H9 (cell line): ENCODE measurements at regions not wholly inside any gene's neighbourhood (a gene's known extent, or its start where the extent isn't known, plus 50 kb on each side); places are given as distances from the start of the nearest gene placed in this dataset.

Experiments used
- DNase-seq: peaks from one replicate; pipeline ENCODE4 v3.0.0-alpha.2; 2017
- H2AFZ ChIP-seq: one replicate; pipeline ENCODE4 v1.6.1; 2013; ENCODE audit warnings: mild to moderate bottlenecking, low read length, control low read depth, moderate library complexity
- H2AK5ac ChIP-seq: 2 replicates; pipeline ENCODE4 v1.6.1; 2013; ENCODE audit warnings: low read length, control low read depth, mixed read lengths; ENCODE audit not compliant: insufficient read length
- H2BK120ac ChIP-seq: one replicate; pipeline ENCODE4 v1.6.1; 2013; ENCODE audit warnings: low read depth, mild to moderate bottlenecking, low read length, control low read depth, inconsistent platforms; ENCODE audit not compliant: poor library complexity, severe bottlenecking
- H2BK12ac ChIP-seq: 2 replicates; pipeline ENCODE4 v1.6.1; 2013; ENCODE audit warnings: low read length, control low read depth, mixed read lengths, low read depth; ENCODE audit not compliant: insufficient read length
- H2BK15ac ChIP-seq: 2 replicates; pipeline ENCODE4 v1.6.1; 2013; ENCODE audit warnings: low read depth, low read length, control low read depth
- H2BK20ac ChIP-seq: one replicate; pipeline ENCODE4 v1.6.1; 2013; ENCODE audit warnings: low read depth, mild to moderate bottlenecking, low read length, control low read depth, inconsistent platforms; ENCODE audit not compliant: poor library complexity, severe bottlenecking
- H2BK5ac ChIP-seq: 2 replicates; pipeline ENCODE4 v1.6.1; 2013; ENCODE audit warnings: low read length, control low read depth, mixed read lengths; ENCODE audit not compliant: insufficient read length
- H3K14ac ChIP-seq: 2 replicates; pipeline ENCODE4 v1.6.1; 2013; ENCODE audit warnings: low read length, control low read depth; ENCODE audit not compliant: insufficient read depth
- H3K18ac ChIP-seq: 2 replicates; pipeline ENCODE4 v1.6.1; 2013; ENCODE audit warnings: low read depth, mild to moderate bottlenecking, mixed read lengths, low read length, control low read depth; ENCODE audit not compliant: insufficient read length
- H3K23ac ChIP-seq: 2 replicates; pipeline ENCODE4 v1.6.1; 2013; ENCODE audit warnings: low read length, control low read depth, mixed read lengths, low read depth; ENCODE audit not compliant: insufficient read length
- H3K23me2 ChIP-seq: 2 replicates; pipeline ENCODE4 v1.6.1; 2013; ENCODE audit warnings: low read depth, mild to moderate bottlenecking, mixed read lengths, low read length, control low read depth; ENCODE audit not compliant: insufficient read length, poor library complexity, severe bottlenecking
- H3K27ac ChIP-seq: 2 replicates; pipeline ENCODE4 v1.5.1; 2013; ENCODE audit warnings: low read length, control low read depth, mixed read lengths, low read depth; ENCODE audit not compliant: insufficient read length
- H3K27me3 ChIP-seq: 2 replicates; pipeline ENCODE4 v1.6.1; 2013; ENCODE audit warnings: low read length, control low read depth, inconsistent platforms; ENCODE audit not compliant: insufficient read depth
- H3K4ac ChIP-seq: 2 replicates; pipeline ENCODE4 v1.6.1; 2013; ENCODE audit warnings: low read depth, mild to moderate bottlenecking, control low read depth, inconsistent platforms, low read length, moderate library complexity
- H3K4me1 ChIP-seq: 2 replicates; pipeline ENCODE4 v1.6.1; 2013; ENCODE audit warnings: low read length, control low read depth, inconsistent platforms; ENCODE audit not compliant: insufficient read depth
- H3K4me2 ChIP-seq: 2 replicates; pipeline ENCODE4 v1.6.1; 2013; ENCODE audit warnings: low read length, control low read depth, mixed read lengths; ENCODE audit not compliant: insufficient read length, insufficient read depth
- H3K56ac ChIP-seq: 2 replicates; pipeline ENCODE4 v1.6.1; 2013; ENCODE audit warnings: low read depth, mild to moderate bottlenecking, mixed read lengths, low read length, control low read depth; ENCODE audit not compliant: insufficient read length
- H3K79me1 ChIP-seq: 2 replicates; pipeline ENCODE4 v1.6.1; 2013; ENCODE audit warnings: low read depth, mild to moderate bottlenecking, moderate library complexity, low read length, control low read depth, inconsistent platforms; ENCODE audit not compliant: insufficient read depth, poor library complexity, severe bottlenecking
- H3K79me2 ChIP-seq: 2 replicates; pipeline ENCODE4 v1.6.1; 2013; ENCODE audit warnings: low read length, control low read depth, inconsistent platforms; ENCODE audit not compliant: insufficient read depth
- H3K9ac ChIP-seq: 2 replicates; pipeline ENCODE4 v1.6.1; 2013; ENCODE audit warnings: low read length, control low read depth, mixed read lengths; ENCODE audit not compliant: insufficient read length; ENCODE audit errors: extremely low read depth
- H3K9me3 ChIP-seq: one replicate; pipeline ENCODE4 v1.6.1; 2013; ENCODE audit warnings: low read depth, low read length, inconsistent platforms; ENCODE audit not compliant: control insufficient read depth
- H3T11ph ChIP-seq: one replicate; pipeline ENCODE4 v1.6.1; 2013; ENCODE audit warnings: mild to moderate bottlenecking, low read length, control low read depth, inconsistent platforms
- H4K20me1 ChIP-seq: one replicate; pipeline ENCODE4 v1.6.1; 2013; ENCODE audit not compliant: control insufficient read depth, insufficient read length, insufficient read depth
- H4K5ac ChIP-seq: 2 replicates; pipeline ENCODE4 v1.6.1; 2013; ENCODE audit warnings: low read depth, mild to moderate bottlenecking, mixed read lengths, low read length, control low read depth; ENCODE audit not compliant: insufficient read length
- H4K8ac ChIP-seq: replicated peaks from 2 replicates; pipeline ENCODE4 v1.6.1; 2013; ENCODE audit warnings: low read length, control low read depth, mixed read lengths, low read depth; ENCODE audit not compliant: insufficient read length
- H4K91ac ChIP-seq: 2 replicates; pipeline ENCODE4 v1.6.1; 2013; ENCODE audit warnings: low read depth, mild to moderate bottlenecking, moderate library complexity, mixed read lengths, low read length, control low read depth; ENCODE audit not compliant: insufficient read length
- H3K27ac Mint-ChIP-seq, 3 experiments: 2 replicates in 2 of 3; 3 replicates in 1 of 3; pipeline ENCODE4 v1.8.0; 2020 to 2021; ENCODE audit warnings: mixed read lengths in 3 of 3, mild to moderate bottlenecking in 1 of 3, moderate library complexity in 1 of 3
- H3K27me3 Mint-ChIP-seq: 2 replicates; pipeline ENCODE4 v1.8.0; 2021; ENCODE audit warnings: low read depth, mild to moderate bottlenecking, moderate library complexity, mixed read lengths
- H3K36me3 Mint-ChIP-seq, 3 experiments: 2 replicates in 2 of 3; 3 replicates in 1 of 3; pipeline ENCODE4 v1.8.0; 2020 to 2021; ENCODE audit warnings: low read depth in 3 of 3, mixed read lengths in 3 of 3; ENCODE audit not compliant: insufficient read depth in 1 of 3
- H3K4me1 Mint-ChIP-seq, 2 experiments: 2 replicates each; pipeline ENCODE4 v1.8.0; 2020; ENCODE audit warnings: mixed read lengths in 2 of 2
- H3K4me3 Mint-ChIP-seq, 2 experiments: 2 replicates in 1 of 2; 3 replicates in 1 of 2; pipeline ENCODE4 v1.8.0; 2020 to 2021; ENCODE audit warnings: mild to moderate bottlenecking in 2 of 2, mixed read lengths in 2 of 2, moderate library complexity in 1 of 2
- H3K9me3 Mint-ChIP-seq, 2 experiments: 2 replicates in 1 of 2; 3 replicates in 1 of 2; pipeline ENCODE4 v1.8.0; 2020; ENCODE audit warnings: mild to moderate bottlenecking in 2 of 2, mixed read lengths in 2 of 2, moderate library complexity in 1 of 2
- WGBS: extraction: QIAGEN DNeasy Blood & Tissue Kit; methylation state at CpG from one replicate; pipeline ENCODE4 v1.1.7; 2013; ENCODE audit warnings: missing lambda C conversion rate, low lambda C conversion rate, mixed read lengths; ENCODE audit not compliant: insufficient read length; ENCODE audit errors: extremely low coverage; 5-methylcytosine and 5-hydroxymethylcytosine counted together
- TF ChIP-seq, protein P1 (sequence below): fragments of 200-600 bp; sonication (generic); conservative IDR thresholded peaks from 3 replicates; pipeline ENCODE4 v1.8.0; 2021; ENCODE audit warnings: antibody characterized with exemption, mild to moderate bottlenecking

DNA sequence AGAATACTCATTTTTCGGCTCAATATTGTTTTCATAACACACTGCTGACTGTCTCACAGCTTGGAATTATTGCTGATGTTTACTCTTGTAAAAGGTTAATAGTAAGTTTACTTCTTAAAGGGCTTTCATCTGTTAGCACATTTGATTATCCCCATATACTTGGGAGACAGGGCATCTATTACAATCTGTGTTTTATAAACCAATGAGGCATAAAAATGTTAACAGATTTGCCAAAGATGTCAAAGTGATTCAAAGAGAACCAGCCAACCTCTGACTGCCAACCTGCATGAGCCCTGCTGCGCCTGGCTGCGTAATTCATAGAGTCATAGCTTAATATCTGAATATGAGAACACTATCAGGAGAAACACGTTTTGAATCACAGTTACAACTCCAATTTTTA, 665.6 kb downstream of the TRIML1 start:
- Histone ChIP-seq H3K27me3 (no peaks in the 10 kb centered on the region), H3K23ac (no peak overlapping the region), H2AK5ac (no peak overlapping the region), H3K4ac (no peak overlapping the region), H3K23me2 (no peaks in the 10 kb centered on the region), H2BK12ac (no peak overlapping the region), H2BK15ac (no peak overlapping the region), H3K4me2 (no peak overlapping the region), H3K4me1 (no peaks in the 10 kb centered on the region), H2AFZ (no peak overlapping the region), H4K8ac (no peak overlapping the region), H3K79me1 (no peaks in the 10 kb centered on the region), H3K79me2 (no peaks in the 10 kb centered on the region), H3K9ac (no peak overlapping the region), H3K14ac (no peak overlapping the region), H4K5ac (no peak overlapping the region), H3K56ac (no peak overlapping the region), H2BK5ac (no peak overlapping the region), H3T11ph (no peak overlapping the region), H2BK20ac (no peak overlapping the region), H3K18ac (no peak overlapping the region), H3K9me3 (no peaks in the 10 kb centered on the region), H2BK120ac (no peak overlapping the region), H4K91ac (no peak overlapping the region), H4K20me1 (no peaks in the 10 kb centered on the region), H3K27ac (no peak overlapping the region)
- no peaks in the 10 kb centered on the region for H3K27me3 Mint-ChIP-seq
- H3K4me1 Mint-ChIP-seq: no peaks in the 10 kb centered on the region
- no CpG with 5 or more reads among the region's 4 CpGs for WGBS
- no peaks in the 10 kb centered on the region for H3K36me3 Mint-ChIP-seq
- TF ChIP-seq, protein P1, sequence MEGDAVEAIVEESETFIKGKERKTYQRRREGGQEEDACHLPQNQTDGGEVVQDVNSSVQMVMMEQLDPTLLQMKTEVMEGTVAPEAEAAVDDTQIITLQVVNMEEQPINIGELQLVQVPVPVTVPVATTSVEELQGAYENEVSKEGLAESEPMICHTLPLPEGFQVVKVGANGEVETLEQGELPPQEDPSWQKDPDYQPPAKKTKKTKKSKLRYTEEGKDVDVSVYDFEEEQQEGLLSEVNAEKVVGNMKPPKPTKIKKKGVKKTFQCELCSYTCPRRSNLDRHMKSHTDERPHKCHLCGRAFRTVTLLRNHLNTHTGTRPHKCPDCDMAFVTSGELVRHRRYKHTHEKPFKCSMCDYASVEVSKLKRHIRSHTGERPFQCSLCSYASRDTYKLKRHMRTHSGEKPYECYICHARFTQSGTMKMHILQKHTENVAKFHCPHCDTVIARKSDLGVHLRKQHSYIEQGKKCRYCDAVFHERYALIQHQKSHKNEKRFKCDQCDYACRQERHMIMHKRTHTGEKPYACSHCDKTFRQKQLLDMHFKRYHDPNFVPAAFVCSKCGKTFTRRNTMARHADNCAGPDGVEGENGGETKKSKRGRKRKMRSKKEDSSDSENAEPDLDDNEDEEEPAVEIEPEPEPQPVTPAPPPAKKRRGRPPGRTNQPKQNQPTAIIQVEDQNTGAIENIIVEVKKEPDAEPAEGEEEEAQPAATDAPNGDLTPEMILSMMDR: no peak
- no peak for DNase-seq
- H3K4me3 Mint-ChIP-seq: no peak overlapping the region
- H3K9me3 Mint-ChIP-seq: no peaks in the 10 kb centered on the region
- no peak overlapping the region for H3K27ac Mint-ChIP-seq
